Stomach (tissue), 8 donors: ENCODE measurements at regions not wholly inside any gene's neighbourhood (a gene's known extent, or its start where the extent isn't known, plus 50 kb on each side); places are given as distances from the start of the nearest gene placed in this dataset.

Experiments used
- DNase-seq, 2 donors: peaks; one replicate each; pipeline versions ENCODE4 v3.0.0 to v3.0.0-alpha.2; 2013 to 2019
- H3K27ac ChIP-seq, 5 donors: fragments of 200-600 bp in 4 of 5; sonication (generic) in 4 of 5; one replicate each; pipeline ENCODE4 v1.5.1; 2013 to 2019; ENCODE audit warnings: mild to moderate bottlenecking in 1 of 5, moderate library complexity in 1 of 5
- H3K27me3 ChIP-seq, 3 donors: fragments of 200-600 bp; sonication (generic); one replicate each; pipeline ENCODE4 v1.5.1; 2017 to 2019; ENCODE audit warnings: mixed run types in 1 of 3
- H3K36me3 ChIP-seq, 4 donors: fragments of 200-600 bp; sonication (generic); 1 replicate in 3 of 4; 2 replicates in 1 of 4; pipeline ENCODE4 v1.5.1; 2016 to 2019
- H3K4me1 ChIP-seq, 4 donors: fragments of 200-600 bp; sonication (generic); one replicate each; pipeline ENCODE4 v1.5.1; 2016 to 2019
- H3K4me3 ChIP-seq, 4 donors: fragments of 200-600 bp; sonication (generic) in 3 of 4; one replicate each; pipeline ENCODE4 v1.5.1; 2016 to 2019; ENCODE audit warnings: mild to moderate bottlenecking in 1 of 4
- H3K9me3 ChIP-seq, 4 donors: fragments of 200-600 bp; sonication (generic); one replicate each; pipeline ENCODE4 v1.5.1; 2016 to 2019
- EP300 ChIP-seq: sonication (generic); formaldehyde crosslinking; IDR thresholded peaks from one replicate; pipeline ENCODE4 v1.6.1; 2017; ENCODE audit warnings: antibody characterized with exemption
- POLR2A ChIP-seq, 4 donors: fragments of 450-650 bp; IDR thresholded peaks; one replicate each; pipeline ENCODE4 v1.6.1; 2016; ENCODE audit warnings: antibody characterized with exemption in 4 of 4, control low read depth in 2 of 4, mild to moderate bottlenecking in 1 of 4, moderate library complexity in 1 of 4
- POLR2AphosphoS5 ChIP-seq, 3 donors: sonication (generic); formaldehyde crosslinking; IDR thresholded peaks; one replicate each; pipeline ENCODE4 v1.6.1; 2016; ENCODE audit warnings: antibody characterized with exemption in 3 of 3
- WGBS, 5 donors: extraction: QIAGEN DNeasy Blood & Tissue Kit in 3 of 5; methylation state at CpG; one replicate each; pipeline versions ENCODE4 v1.1.5 to v1.1.7; 2013 to 2018; 5-methylcytosine and 5-hydroxymethylcytosine counted together
- intact Hi-C: fragments of 100-400 bp; cut with DNase I; formaldehyde crosslinking; loops from one replicate; pipeline ENCODE4 v1.15.1; 2023; ENCODE audit warnings: low total_unique reads
- TF ChIP-seq, protein P1 (sequence below), 7 experiments: fragments of 450-650 bp in 4 of 7; fragments of 200-600 bp in 3 of 7; sonication (generic) in 3 of 7; IDR thresholded peaks; one replicate each; pipeline ENCODE4 v1.5.1; 2016 to 2019; ENCODE audit warnings: antibody characterized with exemption in 7 of 7, control low read depth in 2 of 7, mild to moderate bottlenecking in 1 of 7
- donor health status: healthy with polysubstance abuse.
- donor health status: Bipolar disorder and iron deficiency.
- donor health status: healthy.

DNA sequence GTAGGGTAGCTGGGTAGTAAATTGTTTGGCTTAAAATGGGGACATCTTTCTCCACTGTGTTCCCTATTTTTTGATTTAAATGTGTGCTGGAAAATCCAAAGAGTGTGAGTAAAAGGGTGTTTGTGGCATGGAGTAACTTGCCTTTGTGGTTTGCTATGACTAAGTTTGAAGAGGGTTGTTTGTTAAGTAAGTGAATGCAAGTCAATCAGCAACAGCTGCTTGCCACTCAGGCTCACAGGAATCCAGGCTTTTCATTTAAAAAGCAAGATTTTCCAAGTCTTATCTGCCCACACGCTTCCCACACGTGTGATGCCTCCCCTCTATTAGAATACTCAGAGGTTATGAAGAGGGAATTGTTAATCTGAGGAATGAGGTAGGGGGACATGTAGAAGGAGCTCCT is 847.7 kb upstream of the RBFOX1 start:
- H3K4me3 ChIP-seq: no peak overlapping the region
- H3K36me3 ChIP-seq: no peaks in the 10 kb centered on the region
- H3K4me1 ChIP-seq: no peaks in the 10 kb centered on the region
- TF ChIP-seq, protein P1, sequence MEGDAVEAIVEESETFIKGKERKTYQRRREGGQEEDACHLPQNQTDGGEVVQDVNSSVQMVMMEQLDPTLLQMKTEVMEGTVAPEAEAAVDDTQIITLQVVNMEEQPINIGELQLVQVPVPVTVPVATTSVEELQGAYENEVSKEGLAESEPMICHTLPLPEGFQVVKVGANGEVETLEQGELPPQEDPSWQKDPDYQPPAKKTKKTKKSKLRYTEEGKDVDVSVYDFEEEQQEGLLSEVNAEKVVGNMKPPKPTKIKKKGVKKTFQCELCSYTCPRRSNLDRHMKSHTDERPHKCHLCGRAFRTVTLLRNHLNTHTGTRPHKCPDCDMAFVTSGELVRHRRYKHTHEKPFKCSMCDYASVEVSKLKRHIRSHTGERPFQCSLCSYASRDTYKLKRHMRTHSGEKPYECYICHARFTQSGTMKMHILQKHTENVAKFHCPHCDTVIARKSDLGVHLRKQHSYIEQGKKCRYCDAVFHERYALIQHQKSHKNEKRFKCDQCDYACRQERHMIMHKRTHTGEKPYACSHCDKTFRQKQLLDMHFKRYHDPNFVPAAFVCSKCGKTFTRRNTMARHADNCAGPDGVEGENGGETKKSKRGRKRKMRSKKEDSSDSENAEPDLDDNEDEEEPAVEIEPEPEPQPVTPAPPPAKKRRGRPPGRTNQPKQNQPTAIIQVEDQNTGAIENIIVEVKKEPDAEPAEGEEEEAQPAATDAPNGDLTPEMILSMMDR (IDR thresholded peaks at IDR 0.05): no peak
- TF ChIP-seq POLR2AphosphoS5 (IDR thresholded peaks at IDR 0.05) (no peak), EP300 (no peak)
- intact Hi-C loops: no loop called here
- no peak overlapping the region for H3K27ac ChIP-seq
- no peak for DNase-seq
- 6 to 23% (median 13%) methylated on average over 2 of the region's 2 CpGs for WGBS, 5 donors
- H3K9me3 ChIP-seq: peaks cover 0 to 11% (median 7%) of the 10 kb centered on the region in 4 donors
- H3K27me3 ChIP-seq: peaks cover 0 to 32% (median 6%) of the 10 kb centered on the region in 3 donors

DNA sequence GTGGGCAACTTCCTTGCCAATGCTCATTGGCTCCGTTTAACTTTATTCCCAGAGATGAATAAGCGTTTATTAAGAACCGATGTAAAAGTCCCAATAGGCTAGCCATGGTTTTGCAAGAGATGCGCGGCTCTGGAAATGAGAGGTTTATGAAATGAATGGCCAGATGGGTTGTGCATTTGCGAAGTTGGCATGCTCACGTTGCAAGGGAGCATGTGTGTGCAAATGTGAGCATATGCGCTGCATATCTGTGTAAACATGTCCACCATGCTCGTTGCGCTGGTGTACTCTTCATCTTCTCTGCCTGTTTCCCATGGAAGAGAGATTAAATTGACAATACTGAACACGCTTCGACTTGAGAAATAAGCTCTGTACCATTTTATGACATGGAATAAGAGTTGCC is 848.6 kb upstream of the RBFOX1 start:
- Histone ChIP-seq H3K4me1 (no peaks in the 10 kb centered on the region), H3K27ac (no peak overlapping the region), H3K27me3 (peaks cover 0 to 32% (median 6%) of the 10 kb centered on the region in 3 donors), H3K36me3 (no peaks in the 10 kb centered on the region), H3K4me3 (no peak overlapping the region), H3K9me3 (peaks cover 0 to 11% (median 9%) of the 10 kb centered on the region in 4 donors)
- DNase-seq: no peak
- TF ChIP-seq POLR2AphosphoS5 (IDR thresholded peaks at IDR 0.05) (no peak), EP300 (no peak), POLR2A (IDR thresholded peaks at IDR 0.05) (no peak)
- TF ChIP-seq, protein P1 (IDR thresholded peaks at IDR 0.05): no peak
- intact Hi-C loops: no loop called here
- WGBS, 5 donors: 40 to 61% (median 42%) methylated on average over 12 of the region's 12 CpGs

DNA sequence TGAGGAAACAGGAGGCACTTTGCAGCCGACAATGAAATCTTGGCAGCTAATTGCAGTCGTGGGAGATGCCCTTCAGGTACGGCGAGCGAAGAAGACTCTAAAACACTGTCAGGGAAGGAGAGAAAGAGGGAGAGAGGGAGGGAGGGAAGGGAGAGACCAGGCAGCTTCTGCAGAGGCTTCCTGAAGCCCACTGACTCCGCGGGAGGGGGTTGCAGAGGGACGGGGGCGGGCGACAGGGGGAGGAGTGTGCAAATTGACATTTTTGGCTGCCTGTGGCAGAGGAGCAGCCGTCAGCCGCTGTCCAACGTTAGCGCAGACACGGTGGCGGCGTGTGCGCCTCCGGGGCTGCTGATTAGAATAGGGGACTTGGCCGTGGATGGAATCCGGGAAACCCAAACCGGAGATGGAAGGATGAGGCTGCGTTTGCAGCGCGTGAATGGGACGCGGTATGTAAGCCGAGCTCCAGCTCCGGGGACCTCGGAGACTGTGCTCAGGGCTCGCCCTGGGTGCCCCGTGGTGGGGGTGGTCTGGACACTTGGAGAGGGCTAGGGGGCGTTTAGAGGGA is 849.1 kb upstream of the RBFOX1 start:
- WGBS, 5 donors: 2 to 11% (median 7%) methylated on average over 29 to 33 of the region's 33 CpGs
- TF ChIP-seq, protein P1 (IDR thresholded peaks at IDR 0.05): no peak
- TF ChIP-seq POLR2AphosphoS5 (IDR thresholded peaks at IDR 0.05): no peak
- TF ChIP-seq EP300: no peak
- no peak for TF ChIP-seq POLR2A (IDR thresholded peaks at IDR 0.05)
- H3K4me1 ChIP-seq: no peaks in the 10 kb centered on the region
- H3K27me3 ChIP-seq: peaks cover 0 to 32% (median 6%) of the 10 kb centered on the region in 3 donors
- H3K27ac ChIP-seq: no peak overlapping the region
- intact Hi-C loops: no loop called here
- DNase-seq: peak in 1 of 2 donors; percentile 3
- H3K4me3 ChIP-seq: no peak overlapping the region
- peaks cover 0 to 16% (median 10%) of the 10 kb centered on the region in 4 donors for H3K9me3 ChIP-seq
- H3K36me3 ChIP-seq: no peaks in the 10 kb centered on the region

DNA sequence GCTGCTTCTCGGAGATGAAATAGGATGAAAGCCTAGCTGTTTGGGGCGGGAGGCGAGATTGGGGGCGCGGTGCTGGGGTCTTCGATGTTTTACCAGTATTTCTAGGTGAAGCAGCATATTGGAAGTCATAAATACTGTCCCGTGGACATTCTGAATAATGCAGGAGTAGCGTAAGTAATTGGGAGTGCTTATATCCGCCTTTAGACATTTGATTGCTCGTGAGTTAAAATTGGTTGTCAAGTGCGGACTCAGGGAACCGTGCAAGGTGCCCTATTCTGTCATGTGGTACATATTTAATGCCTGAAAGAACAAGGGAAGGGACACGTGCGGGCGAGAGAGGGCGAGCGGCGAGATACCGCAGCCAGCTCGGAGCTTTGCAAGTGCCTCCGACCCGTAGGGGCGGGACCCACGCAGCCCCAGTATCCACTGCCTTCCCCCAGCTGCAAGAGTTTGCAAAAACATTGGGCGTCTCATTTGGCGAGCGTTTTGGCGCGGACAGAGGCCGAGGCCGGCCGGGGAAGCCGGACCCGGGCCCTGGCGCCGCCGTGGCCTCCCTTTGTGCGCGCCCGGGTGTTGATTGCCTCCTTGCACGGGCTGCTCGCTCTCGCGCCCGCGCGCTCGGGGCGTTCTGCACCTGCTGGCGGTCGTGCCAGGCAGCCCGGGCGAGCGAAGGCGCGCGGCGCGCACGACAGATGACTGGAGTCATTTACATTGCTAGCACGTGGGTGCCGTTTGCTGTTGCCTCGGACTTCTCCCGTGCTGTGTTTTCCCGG is 849.8 kb upstream of the RBFOX1 start:
- Histone ChIP-seq H3K27me3 (peaks cover 0 to 32% (median 6%) of the 10 kb centered on the region in 3 donors), H3K9me3 (peaks cover 0 to 18% (median 10%) of the 10 kb centered on the region in 4 donors), H3K4me1 (no peaks in the 10 kb centered on the region), H3K4me3 (no peak overlapping the region), H3K27ac (no peak overlapping the region), H3K36me3 (no peaks in the 10 kb centered on the region)
- peak in 1 of 2 donors; percentile 3 for DNase-seq
- 8 to 17% (median 15%) methylated on average over 20 to 65 of the region's 65 CpGs for WGBS, 5 donors
- intact Hi-C loops: no loop called here
- TF ChIP-seq, protein P1 (IDR thresholded peaks at IDR 0.05): no peak
